ENCODE measurements at regions not wholly inside any gene's neighbourhood (a gene's known extent, or its start where the extent isn't known, plus 50 kb on each side); places are given as distances from the start of the nearest gene placed in this dataset.

GRCh38 chr6:165925474-165926156 lies 242.0 kb downstream of the TBXT start:
- TF ChIP-seq CTCF (IDR thresholded peaks at IDR 0.05 in 4 of 5, conservative IDR thresholded peaks at IDR 0.05 in 1 of 5), result no peak
- no peak for TF ChIP-seq POLR2A (IDR thresholded peaks at IDR 0.05)

Data from gastrocnemius medialis (tissue), 4 donors.